ENCODE measurements at regions not wholly inside any gene's neighbourhood (a gene's known extent, or its start where the extent isn't known, plus 50 kb on each side); places are given as distances from the start of the nearest gene placed in this dataset.

GRCh38 chr1:240001177-240001740, 90.4 kb upstream of the FMN2 start:
- DNase-seq: no peak

GRCh38 chr1:240004086-240004749, 87.5 kb upstream of the FMN2 start:
- no peak for DNase-seq

GRCh38 chr1:240005997-240006650, 85.6 kb upstream of the FMN2 start:
- DNase-seq: no peak

DNA sequence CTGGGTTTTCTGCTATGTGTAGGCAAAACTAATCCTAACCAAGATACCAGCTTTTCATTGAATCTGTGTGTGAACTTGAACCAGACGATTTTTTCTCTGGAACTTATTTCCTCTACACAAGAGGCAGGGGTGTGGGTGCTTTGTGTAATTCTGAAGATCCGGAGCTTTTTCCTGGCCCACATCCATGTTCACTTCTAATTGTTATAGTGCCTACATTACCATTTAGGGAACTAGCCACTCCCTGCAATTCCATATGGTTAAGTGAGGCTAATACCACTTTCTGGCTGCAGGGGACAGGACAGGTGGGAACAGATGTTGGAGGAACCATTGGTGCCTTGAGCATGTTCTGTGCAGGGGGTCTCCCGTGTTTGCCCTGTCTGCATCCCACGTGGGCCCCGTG, 83.4 kb upstream of the FMN2 start:
- DNase-seq: no peak

GRCh38 chr1:240014051-240014450, 77.6 kb upstream of the FMN2 start:
- no peak for DNase-seq

DNA sequence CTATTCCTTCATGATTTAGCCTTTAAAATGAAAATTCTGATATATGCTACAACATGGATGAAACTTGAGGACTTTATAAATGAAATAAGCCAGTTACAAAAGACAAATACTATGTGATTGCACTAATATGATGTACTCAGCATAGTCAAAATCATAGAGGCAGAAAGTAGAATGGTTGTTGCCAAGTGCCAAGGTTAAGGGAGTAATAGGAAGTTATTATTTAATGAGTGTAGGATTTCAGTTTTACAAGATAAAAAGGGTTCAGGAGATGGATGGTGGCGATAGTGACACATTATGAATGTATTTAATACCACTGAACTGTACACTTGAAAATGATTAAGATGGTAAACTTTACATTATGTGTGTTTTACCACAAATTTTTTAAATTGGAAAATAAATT, 73.1 kb upstream of the FMN2 start:
- DNase-seq: no peak

DNA sequence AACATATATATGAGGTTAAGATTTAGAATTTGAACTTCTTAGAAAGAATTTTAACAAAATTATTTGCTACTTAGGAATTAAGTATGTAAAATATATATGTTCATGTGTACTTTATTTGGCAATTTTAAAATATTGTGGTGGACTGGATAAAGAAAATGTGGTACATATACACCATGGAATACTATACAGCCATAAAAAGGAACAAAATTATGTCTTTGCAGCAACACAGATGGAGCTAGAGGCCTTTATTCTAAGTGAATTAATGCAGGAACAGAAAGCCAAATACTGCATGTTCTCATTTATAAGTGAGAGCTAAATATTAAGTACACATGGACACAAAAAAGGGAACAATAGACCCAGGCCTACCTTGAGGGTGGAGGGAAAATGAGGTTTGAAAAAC, 72.2 kb upstream of the FMN2 start:
- DNase-seq: no peak

DNA sequence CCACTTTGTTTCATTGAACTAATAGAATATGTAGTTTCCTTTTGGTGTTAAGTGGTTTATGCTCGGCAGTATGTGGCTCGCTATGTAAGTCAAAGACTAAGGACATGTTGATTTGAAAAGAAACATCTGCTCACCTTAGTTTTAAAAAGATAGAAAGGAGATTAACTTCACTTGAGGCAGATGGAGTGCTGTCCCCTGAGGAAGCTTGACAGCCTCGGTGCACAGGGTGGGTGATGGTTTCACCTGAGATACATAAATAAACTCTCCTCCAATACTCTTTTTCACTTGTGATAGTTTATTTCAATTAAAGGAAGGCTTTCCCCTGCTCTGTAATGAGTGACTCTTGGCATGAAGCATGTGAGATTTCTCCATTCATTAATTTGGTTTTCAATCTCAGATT, 70.8 kb upstream of the FMN2 start:
- DNase-seq: no peak

GRCh38 chr1:240021709-240022108, 70.0 kb upstream of the FMN2 start:
- DNase-seq: no peak

DNA sequence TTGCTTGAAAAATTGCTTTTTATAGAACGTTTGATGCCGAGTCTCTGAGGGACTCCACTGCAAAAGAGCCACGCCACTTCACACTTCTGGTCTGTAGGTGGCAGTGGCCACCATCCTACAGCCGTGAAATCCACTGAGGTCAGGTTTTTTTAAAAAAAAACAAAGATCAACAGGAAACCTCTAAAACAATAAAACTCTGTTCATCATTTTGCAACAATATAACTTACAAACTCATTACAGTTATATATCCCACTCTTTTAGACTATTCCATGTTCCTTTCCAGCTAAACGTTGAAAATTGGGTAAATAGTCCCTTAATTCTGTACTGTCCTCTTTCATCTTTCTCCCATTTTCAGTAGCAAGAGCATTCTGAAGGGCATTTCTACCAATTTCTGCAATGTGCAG, 64.6 kb upstream of the FMN2 start:
- DNase-seq: no peak

DNA sequence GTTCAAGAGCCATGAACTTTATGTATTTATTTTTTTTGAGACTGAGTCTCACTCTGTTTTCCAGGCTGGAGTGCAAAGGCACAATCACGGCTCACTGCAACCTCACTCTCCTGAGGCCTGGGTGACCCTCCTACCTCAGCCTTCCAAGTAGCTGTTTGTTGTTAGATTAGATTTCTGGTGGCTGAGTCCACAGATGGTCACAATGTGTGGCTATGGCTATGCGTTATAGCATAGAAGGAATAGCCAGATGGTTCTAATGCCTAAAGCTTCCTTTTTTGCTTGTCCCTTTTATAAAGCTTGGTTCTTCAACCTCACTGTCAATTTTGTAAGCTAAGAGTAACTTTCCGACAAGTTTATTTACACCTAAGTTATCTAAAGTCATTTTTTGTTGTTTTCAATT, 62.3 kb upstream of the FMN2 start:
- no peak for DNase-seq

- DNase-seq: no peak
Observed at GRCh38 chr1:240030236-240030635, 61.4 kb upstream of the FMN2 start.

- DNase-seq: no peak
Observed at GRCh38 chr1:240031009-240031408, 60.7 kb upstream of the FMN2 start.

DNA sequence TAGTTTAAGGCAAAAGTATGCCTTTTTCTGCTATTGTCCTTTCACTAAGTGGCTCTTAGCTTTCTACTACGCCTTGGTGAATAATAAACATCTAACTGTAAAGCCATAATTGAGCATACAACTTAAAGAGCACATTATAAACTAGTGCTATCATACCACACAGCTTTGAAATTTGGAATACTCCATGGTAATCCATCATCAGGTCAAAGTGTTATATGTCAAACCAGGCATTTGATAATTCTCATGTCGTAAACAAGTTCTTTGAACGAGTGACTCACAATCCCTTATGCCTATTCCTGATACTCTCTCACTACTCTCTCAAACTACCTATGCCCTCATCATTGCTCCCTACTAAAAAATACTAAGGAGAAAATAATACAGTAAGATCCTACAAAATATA, 60.3 kb upstream of the FMN2 start:
- DNase-seq: no peak

DNA sequence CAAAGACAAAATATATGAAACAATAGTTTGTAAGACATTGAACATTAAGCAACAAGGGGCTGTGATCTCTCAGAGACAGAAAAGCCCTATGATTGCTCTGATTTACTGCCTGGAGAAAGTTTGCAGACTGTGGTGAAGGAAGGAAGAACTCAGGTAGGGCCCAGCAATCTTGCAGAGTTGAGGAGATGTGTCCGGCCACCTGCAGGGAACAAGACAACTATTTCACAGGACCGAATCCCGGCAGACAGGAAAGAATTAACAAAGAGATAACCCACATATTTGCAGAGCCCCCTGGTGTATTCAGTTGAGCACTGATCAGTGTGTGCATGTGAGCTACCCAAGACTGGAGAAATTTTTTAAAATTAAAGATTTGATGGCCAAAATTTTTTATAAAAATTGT, 58.3 kb upstream of the FMN2 start:
- no peak for DNase-seq

GRCh38 chr1:240036526-240036925, 55.2 kb upstream of the FMN2 start:
- no peak for DNase-seq
